Upper lobe of left lung (tissue), 6 donors: ENCODE measurements at regions not wholly inside any gene's neighbourhood (a gene's known extent, or its start where the extent isn't known, plus 50 kb on each side); places are given as distances from the start of the nearest gene placed in this dataset.

Experiments used
- ATAC-seq, 2 donors: fragments of 200-7000 bp; cut with Tn5 transposase; one replicate each; pipeline ENCODE4 v1.9.1; 2022; ENCODE audit warnings: mild to moderate bottlenecking in 2 of 2, moderate library complexity in 2 of 2; ENCODE audit not compliant: low FRiP score in 2 of 2
- DNase-seq, 2 donors: peaks; one replicate each; pipeline ENCODE4 v3.0.0-alpha.2; 2019 to 2020
- H3K27ac ChIP-seq, 4 donors: fragments of 200-600 bp; sonication (generic); one replicate each; pipeline ENCODE4 v1.5.1; 2016 to 2019
- H3K27me3 ChIP-seq, 4 donors: fragments of 200-600 bp; sonication (generic); one replicate each; pipeline ENCODE4 v1.5.1; 2017 to 2019
- H3K36me3 ChIP-seq, 4 donors: fragments of 200-600 bp; sonication (generic); one replicate each; pipeline ENCODE4 v1.5.1; 2016 to 2019
- H3K4me1 ChIP-seq, 4 donors: fragments of 200-600 bp; sonication (generic); one replicate each; pipeline ENCODE4 v1.5.1; 2018 to 2019
- H3K4me3 ChIP-seq, 4 donors: fragments of 200-600 bp; sonication (generic); one replicate each; pipeline ENCODE4 v1.5.1; 2017 to 2019; ENCODE audit warnings: mild to moderate bottlenecking in 2 of 4, moderate library complexity in 1 of 4
- H3K9me3 ChIP-seq, 4 donors: fragments of 200-600 bp; sonication (generic); one replicate each; pipeline ENCODE4 v1.5.1; 2018 to 2019
- EP300 ChIP-seq, 4 donors: sonication (generic); formaldehyde crosslinking; IDR thresholded peaks; one replicate each; pipeline ENCODE4 v1.5.1; 2017; ENCODE audit warnings: antibody characterized with exemption in 4 of 4, control low read depth in 2 of 4
- POLR2A ChIP-seq, 4 donors: fragments of 450-650 bp; IDR thresholded peaks; one replicate each; pipeline ENCODE4 v1.5.1; 2016 to 2017; ENCODE audit warnings: antibody characterized with exemption in 4 of 4, mild to moderate bottlenecking in 2 of 4
- POLR2AphosphoS5 ChIP-seq, 2 donors: sonication (generic); formaldehyde crosslinking; IDR thresholded peaks; one replicate each; pipeline ENCODE4 v1.5.1; 2017; ENCODE audit warnings: antibody characterized with exemption in 2 of 2
- WGBS, 2 donors: methylation state at CpG; one replicate each; pipeline ENCODE4 v1.1.5; 2017 to 2018; 5-methylcytosine and 5-hydroxymethylcytosine counted together
- TF ChIP-seq, protein P1 (sequence below), 6 experiments: fragments of 450-650 bp in 4 of 6; fragments of 200-600 bp in 2 of 6; sonication (generic) in 2 of 6; IDR thresholded peaks; one replicate each; pipeline ENCODE4 v1.5.1; 2016 to 2019; ENCODE audit warnings: antibody characterized with exemption in 6 of 6
- donor health status: DM: no; HTN: no; CAD: no; lungs with moderate emphysema.
- donor health status: DM: no; HTN: yes; CAD: no; lungs with severe emphysema.

DNA sequence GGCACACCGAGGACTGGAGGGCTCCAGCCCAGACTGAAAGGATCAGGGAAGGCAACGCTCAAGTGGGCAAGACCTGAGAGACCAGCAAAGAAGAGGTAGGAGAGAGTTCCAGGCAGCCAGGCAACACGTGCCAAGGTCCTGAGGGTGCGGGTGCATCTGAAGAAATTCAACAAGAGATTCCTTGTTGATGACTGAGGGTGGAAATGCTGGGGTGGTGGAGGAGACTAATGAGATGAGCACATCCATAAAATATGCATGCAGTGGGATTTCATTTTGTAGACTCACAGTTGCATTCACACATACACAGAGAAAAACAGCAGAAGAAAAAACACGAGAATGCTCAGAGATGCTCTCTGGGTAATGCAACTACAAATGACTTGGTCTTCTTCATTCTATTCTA is 154.8 kb upstream of the FOXF1 start:
- H3K36me3 ChIP-seq = no peaks in the 10 kb centered on the region
- H3K4me3 ChIP-seq = no peak overlapping the region
- peaks cover 0 to 5% (median 2%) of the 10 kb centered on the region in 4 donors for H3K9me3 ChIP-seq
- TF ChIP-seq, protein P1, sequence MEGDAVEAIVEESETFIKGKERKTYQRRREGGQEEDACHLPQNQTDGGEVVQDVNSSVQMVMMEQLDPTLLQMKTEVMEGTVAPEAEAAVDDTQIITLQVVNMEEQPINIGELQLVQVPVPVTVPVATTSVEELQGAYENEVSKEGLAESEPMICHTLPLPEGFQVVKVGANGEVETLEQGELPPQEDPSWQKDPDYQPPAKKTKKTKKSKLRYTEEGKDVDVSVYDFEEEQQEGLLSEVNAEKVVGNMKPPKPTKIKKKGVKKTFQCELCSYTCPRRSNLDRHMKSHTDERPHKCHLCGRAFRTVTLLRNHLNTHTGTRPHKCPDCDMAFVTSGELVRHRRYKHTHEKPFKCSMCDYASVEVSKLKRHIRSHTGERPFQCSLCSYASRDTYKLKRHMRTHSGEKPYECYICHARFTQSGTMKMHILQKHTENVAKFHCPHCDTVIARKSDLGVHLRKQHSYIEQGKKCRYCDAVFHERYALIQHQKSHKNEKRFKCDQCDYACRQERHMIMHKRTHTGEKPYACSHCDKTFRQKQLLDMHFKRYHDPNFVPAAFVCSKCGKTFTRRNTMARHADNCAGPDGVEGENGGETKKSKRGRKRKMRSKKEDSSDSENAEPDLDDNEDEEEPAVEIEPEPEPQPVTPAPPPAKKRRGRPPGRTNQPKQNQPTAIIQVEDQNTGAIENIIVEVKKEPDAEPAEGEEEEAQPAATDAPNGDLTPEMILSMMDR (IDR thresholded peaks at IDR 0.05) = no peak
- no peak overlapping the region for H3K27ac ChIP-seq
- no peak for ATAC-seq
- DNase-seq = no peak
- H3K4me1 ChIP-seq = peaks cover 0 to 14% (median 7%) of the 10 kb centered on the region in 4 donors
- 84 to 88% methylated on average over 5 of the region's 5 CpGs for WGBS, 2 donors
- H3K27me3 ChIP-seq = no peaks in the 10 kb centered on the region

DNA sequence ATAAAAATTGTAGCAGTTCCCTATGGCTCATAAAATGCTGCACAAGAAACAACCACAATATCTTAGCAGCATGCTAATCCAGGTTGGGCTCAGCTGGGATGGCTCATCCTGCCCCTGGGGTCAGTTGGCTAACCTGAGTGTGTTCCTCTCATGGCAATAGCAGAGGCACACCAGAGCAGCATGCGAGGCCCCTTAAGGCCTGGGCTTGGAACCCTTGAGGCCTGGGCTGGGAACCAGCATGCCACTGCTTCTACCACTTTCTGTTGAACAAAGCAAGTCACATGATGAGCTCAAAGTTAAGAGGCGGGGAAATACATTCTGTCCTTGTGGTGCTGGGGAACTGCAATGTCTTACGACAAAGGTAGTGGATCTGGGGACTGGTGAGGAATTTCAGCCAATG is 154.4 kb upstream of the FOXF1 start:
- WGBS, 2 donors = 95 to 100% methylated on average over 3 of the region's 3 CpGs
- H3K27me3 ChIP-seq = no peaks in the 10 kb centered on the region
- DNase-seq = no peak

DNA sequence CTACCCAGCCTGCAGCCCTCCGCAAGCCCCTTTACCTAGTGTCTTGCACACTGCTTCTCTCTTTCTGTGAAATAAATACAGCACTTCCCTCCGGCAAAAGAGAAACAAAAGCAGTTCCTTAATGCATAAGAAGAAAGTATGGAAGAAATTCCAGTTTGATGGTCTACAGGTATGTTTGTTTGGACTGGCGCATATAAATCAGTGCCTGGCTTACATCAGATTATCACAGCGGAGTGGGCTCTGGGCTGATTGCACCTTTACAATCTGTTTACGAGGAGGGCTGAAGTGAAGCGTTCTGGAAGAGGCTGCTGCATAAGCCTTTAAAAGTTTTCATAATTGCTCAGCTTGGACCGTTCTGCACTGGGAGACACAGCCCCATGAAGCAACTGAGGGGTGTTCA is 153.5 kb upstream of the FOXF1 start:
- Histone ChIP-seq H3K36me3 (no peaks in the 10 kb centered on the region), H3K27me3 (no peaks in the 10 kb centered on the region), H3K27ac (no peak overlapping the region), H3K4me1 (peaks cover 0 to 12% (median 6%) of the 10 kb centered on the region in 4 donors), H3K4me3 (no peak overlapping the region), H3K9me3 (peaks cover 0 to 5% (median 2%) of the 10 kb centered on the region in 4 donors)
- 84 to 86% methylated on average over 6 to 7 of the region's 7 CpGs for WGBS, 2 donors
- TF ChIP-seq EP300 (IDR thresholded peaks at IDR 0.05) (no peak), POLR2AphosphoS5 (IDR thresholded peaks at IDR 0.05) (no peak), POLR2A (IDR thresholded peaks at IDR 0.05) (no peak)
- TF ChIP-seq, protein P1 (IDR thresholded peaks at IDR 0.05) = no peak
- DNase-seq (no peak), ATAC-seq (no peak)

More for the DNA sequence above, 154.4 kb upstream of the FOXF1 start:
- TF ChIP-seq EP300 (IDR thresholded peaks at IDR 0.05) (no peak), POLR2A (IDR thresholded peaks at IDR 0.05) (no peak), POLR2AphosphoS5 (IDR thresholded peaks at IDR 0.05) (no peak)
- TF ChIP-seq, protein P1 (IDR thresholded peaks at IDR 0.05) = no peak
- ATAC-seq = no peak
- Histone ChIP-seq H3K4me1 (peaks cover 0 to 12% (median 6%) of the 10 kb centered on the region in 4 donors), H3K4me3 (no peak overlapping the region), H3K36me3 (no peaks in the 10 kb centered on the region), H3K27ac (no peak overlapping the region), H3K9me3 (peaks cover 0 to 5% (median 2%) of the 10 kb centered on the region in 4 donors)

DNA sequence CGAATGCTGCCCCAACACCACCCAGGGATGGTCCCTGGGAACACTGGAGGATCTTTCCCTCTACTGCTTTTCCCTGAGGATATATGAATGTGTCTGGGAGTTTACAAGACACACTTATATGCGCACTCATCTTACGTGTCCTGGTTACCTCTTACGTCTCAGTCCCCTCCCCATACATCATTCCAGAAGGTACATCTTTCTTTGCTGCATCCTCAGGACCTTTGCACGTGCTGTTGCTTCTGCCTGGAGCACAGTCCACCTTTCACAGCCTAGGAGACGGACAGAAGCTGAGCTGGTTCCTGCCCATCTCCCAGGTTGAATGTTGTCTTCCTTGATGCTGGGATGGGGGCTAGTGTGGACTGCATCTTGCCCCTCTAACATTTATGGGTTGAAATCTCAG is 153.0 kb upstream of the FOXF1 start:
- peaks cover 0 to 7% (median 2%) of the 10 kb centered on the region in 4 donors for H3K4me1 ChIP-seq
- ATAC-seq (no peak), DNase-seq (no peak)
- WGBS, 2 donors = 87 to 94% methylated on average over 6 of the region's 6 CpGs
- TF ChIP-seq, protein P1 (IDR thresholded peaks at IDR 0.05) = no peak
- TF ChIP-seq POLR2AphosphoS5 (IDR thresholded peaks at IDR 0.05) = no peak
- no peaks in the 10 kb centered on the region for H3K36me3 ChIP-seq
- no peak overlapping the region for H3K27ac ChIP-seq
- H3K27me3 ChIP-seq = no peaks in the 10 kb centered on the region
- peaks cover 0 to 5% (median 2%) of the 10 kb centered on the region in 4 donors for H3K9me3 ChIP-seq
- H3K4me3 ChIP-seq = no peak overlapping the region

GRCh38 chr16:86357950-86358349 is 152.4 kb upstream of the FOXF1 start:
- ATAC-seq (no peak), DNase-seq (no peak)
- H3K27me3 ChIP-seq = no peaks in the 10 kb centered on the region

More at GRCh38 chr16:86357950-86358349, 152.4 kb upstream of the FOXF1 start:
- peaks cover 0 to 7% (median 0%) of the 10 kb centered on the region in 4 donors for H3K4me1 ChIP-seq
- no peak overlapping the region for H3K4me3 ChIP-seq
- 66 to 75% methylated on average over 4 to 5 of the region's 8 CpGs for WGBS, 2 donors
- TF ChIP-seq EP300 (IDR thresholded peaks at IDR 0.05) (no peak), POLR2AphosphoS5 (IDR thresholded peaks at IDR 0.05) (no peak), POLR2A (IDR thresholded peaks at IDR 0.05) (no peak)
- TF ChIP-seq, protein P1 (IDR thresholded peaks at IDR 0.05) = no peak
- H3K27ac ChIP-seq = no peak overlapping the region
- peaks cover 0 to 5% (median 2%) of the 10 kb centered on the region in 4 donors for H3K9me3 ChIP-seq
- no peaks in the 10 kb centered on the region for H3K36me3 ChIP-seq
